K562 (cell line): ENCODE measurements at regions not wholly inside any gene's neighbourhood (a gene's known extent, or its start where the extent isn't known, plus 50 kb on each side); places are given as distances from the start of the nearest gene placed in this dataset.

Source experiments
- CHD1 ChIP-seq: fragments of 200-600 bp; sonication (generic); IDR thresholded peaks from one replicate; pipeline ENCODE4 v1.6.1; 2012; ENCODE audit warnings: mild to moderate bottlenecking, moderate library complexity, low read length, inconsistent platforms
- DPF2 ChIP-seq: fragments of 450-650 bp; IDR thresholded peaks from 2 replicates; pipeline ENCODE4 v1.6.1; 2016
- GABPA ChIP-seq: fragments of 200-800 bp; sonication (Bioruptor generic); conservative IDR thresholded peaks from 2 replicates; pipeline ENCODE4 v1.6.1; 2016; ENCODE audit warnings: low read depth, missing genetic modification characterization, missing compliant biosample characterization
- HMG20B ChIP-seq: fragments of 250-450 bp; sonication (Bioruptor Pico); IDR thresholded peaks from 2 replicates; pipeline ENCODE4 v1.5.0; 2021; ENCODE audit warnings: mild to moderate bottlenecking
- MTA2 ChIP-seq: fragments of 450-650 bp; IDR thresholded peaks from 2 replicates; pipeline ENCODE4 v1.6.1; 2016; ENCODE audit warnings: low read depth
- ZNF274 ChIP-seq: IDR thresholded peaks from 2 replicates; pipeline ENCODE4 v1.6.1; 2011; ENCODE audit warnings: low read depth, mild to moderate bottlenecking, low read length, moderate library complexity, borderline replicate concordance
- TF ChIP-seq, protein P1 (sequence below), 3 experiments: IDR thresholded peaks in 2 of 3; conservative IDR thresholded peaks in 1 of 3; 2 replicates each; pipeline ENCODE4 v1.5.1; 2011 to 2012; ENCODE audit warnings: low read length in 3 of 3, mild to moderate bottlenecking in 3 of 3, control low read depth in 2 of 3, improper control_type of control experiment in 1 of 3, inconsistent platforms in 1 of 3, low read depth in 1 of 3, mixed read lengths in 1 of 3, moderate library complexity in 1 of 3; ENCODE audit not compliant: insufficient read depth in 2 of 3
- TF ChIP-seq, protein P2 (sequence below): sonication (generic); formaldehyde crosslinking; IDR thresholded peaks from 2 replicates; pipeline ENCODE4 v1.8.0; 2023; ENCODE audit warnings: mild to moderate bottlenecking, missing genetic modification reagents

DNA sequence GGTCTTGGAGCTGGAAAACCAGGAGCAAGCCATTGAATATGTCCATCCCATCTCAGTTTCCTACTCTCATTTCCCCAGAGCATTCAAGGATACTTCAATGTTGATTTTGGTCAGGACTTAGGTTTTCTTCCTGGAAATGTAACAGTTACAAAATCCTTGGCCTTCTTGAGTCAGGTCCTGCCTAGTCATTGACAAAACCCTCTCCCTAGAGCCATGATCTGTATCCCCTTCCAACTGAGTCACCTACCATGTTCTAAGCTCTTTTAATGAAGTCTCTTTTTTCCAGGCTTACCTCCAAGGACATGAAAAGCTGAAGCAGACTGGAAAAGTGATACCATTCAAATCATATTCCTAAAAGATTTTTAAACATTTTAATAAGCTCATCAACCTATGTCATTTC lies 549.2 kb downstream of the GALC start:
- TF ChIP-seq MTA2 (no peak), ZNF274 (no peak), DPF2 (no peak), GABPA (tag) (no peak), CHD1 (no peak), HMG20B (no peak)
- TF ChIP-seq, protein P1, sequence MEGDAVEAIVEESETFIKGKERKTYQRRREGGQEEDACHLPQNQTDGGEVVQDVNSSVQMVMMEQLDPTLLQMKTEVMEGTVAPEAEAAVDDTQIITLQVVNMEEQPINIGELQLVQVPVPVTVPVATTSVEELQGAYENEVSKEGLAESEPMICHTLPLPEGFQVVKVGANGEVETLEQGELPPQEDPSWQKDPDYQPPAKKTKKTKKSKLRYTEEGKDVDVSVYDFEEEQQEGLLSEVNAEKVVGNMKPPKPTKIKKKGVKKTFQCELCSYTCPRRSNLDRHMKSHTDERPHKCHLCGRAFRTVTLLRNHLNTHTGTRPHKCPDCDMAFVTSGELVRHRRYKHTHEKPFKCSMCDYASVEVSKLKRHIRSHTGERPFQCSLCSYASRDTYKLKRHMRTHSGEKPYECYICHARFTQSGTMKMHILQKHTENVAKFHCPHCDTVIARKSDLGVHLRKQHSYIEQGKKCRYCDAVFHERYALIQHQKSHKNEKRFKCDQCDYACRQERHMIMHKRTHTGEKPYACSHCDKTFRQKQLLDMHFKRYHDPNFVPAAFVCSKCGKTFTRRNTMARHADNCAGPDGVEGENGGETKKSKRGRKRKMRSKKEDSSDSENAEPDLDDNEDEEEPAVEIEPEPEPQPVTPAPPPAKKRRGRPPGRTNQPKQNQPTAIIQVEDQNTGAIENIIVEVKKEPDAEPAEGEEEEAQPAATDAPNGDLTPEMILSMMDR (IDR thresholded peaks at IDR 0.05 in 2 of 3, conservative IDR thresholded peaks at IDR 0.05 in 1 of 3; ENCODE audit: insufficient read depth in 2 of 3, low read depth in 1 of 3, low read length in 3 of 3) = no peak
- TF ChIP-seq, protein P2, sequence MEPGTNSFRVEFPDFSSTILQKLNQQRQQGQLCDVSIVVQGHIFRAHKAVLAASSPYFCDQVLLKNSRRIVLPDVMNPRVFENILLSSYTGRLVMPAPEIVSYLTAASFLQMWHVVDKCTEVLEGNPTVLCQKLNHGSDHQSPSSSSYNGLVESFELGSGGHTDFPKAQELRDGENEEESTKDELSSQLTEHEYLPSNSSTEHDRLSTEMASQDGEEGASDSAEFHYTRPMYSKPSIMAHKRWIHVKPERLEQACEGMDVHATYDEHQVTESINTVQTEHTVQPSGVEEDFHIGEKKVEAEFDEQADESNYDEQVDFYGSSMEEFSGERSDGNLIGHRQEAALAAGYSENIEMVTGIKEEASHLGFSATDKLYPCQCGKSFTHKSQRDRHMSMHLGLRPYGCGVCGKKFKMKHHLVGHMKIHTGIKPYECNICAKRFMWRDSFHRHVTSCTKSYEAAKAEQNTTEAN (CRISPR knock-in tag) = no peak
